GM21381 (cell line): ENCODE measurements at regions not wholly inside any gene's neighbourhood (a gene's known extent, or its start where the extent isn't known, plus 50 kb on each side); places are given as distances from the start of the nearest gene placed in this dataset.

Experiments
- ATAC-seq: cut with Tn5 transposase; IDR thresholded peaks from one replicate; pipeline ENCODE4 v1.9.1; 2021; ENCODE audit warnings: mild to moderate bottlenecking, moderate library complexity; ENCODE audit not compliant: unreplicated experiment

DNA sequence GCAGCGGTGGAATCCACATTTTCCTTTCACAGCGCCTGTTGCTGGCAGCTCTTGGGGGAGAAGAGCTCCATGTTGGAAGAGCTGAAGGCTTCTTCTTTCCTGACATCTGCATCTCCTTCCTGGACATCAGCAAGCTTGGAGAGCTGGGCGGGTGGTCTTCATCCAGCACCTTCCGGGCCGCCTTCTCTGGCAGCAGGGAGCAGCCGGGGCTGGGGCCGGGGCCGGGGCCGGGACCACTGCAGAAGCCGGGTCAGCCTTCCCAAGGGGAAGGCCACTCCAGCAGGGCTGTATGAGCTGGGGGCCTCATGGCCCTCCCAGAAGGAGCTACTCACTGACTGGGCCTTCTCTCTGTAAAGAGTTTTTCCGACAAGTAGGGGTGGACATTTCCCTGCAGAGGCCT lies 787.5 kb downstream of the TLE4 start:
- ATAC-seq, result no peak

- no peak for ATAC-seq
These were observed 781.2 kb downstream of the TLE4 start for GRCh38 chr9:80352967-80353366.

GRCh38 chr9:80351612-80352011 lies 779.8 kb downstream of the TLE4 start:
- no peak for ATAC-seq

GRCh38 chr9:80326105-80326504 lies 754.3 kb downstream of the TLE4 start:
- no peak for ATAC-seq

DNA sequence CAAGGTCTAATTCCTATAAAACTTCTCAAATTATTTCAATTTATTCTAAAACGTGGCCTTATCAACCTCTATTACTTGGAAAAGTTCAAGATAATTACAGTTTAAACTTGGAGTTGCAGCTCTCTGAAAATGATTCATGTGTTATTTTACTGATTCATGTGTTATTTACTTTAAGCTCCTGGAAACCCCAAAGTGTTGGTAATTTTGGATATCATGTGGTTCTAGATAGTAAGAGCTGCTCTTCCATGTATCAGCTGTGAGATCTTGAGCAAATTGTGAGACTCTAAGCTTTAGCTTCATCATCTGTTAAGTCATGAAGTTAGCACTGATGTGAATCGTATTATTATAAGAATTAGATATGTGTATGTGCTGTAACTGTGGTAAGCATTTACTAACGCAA lies 749.2 kb downstream of the TLE4 start:
- no peak for ATAC-seq

GRCh38 chr9:80320480-80320879 lies 748.7 kb downstream of the TLE4 start:
- no peak for ATAC-seq

DNA sequence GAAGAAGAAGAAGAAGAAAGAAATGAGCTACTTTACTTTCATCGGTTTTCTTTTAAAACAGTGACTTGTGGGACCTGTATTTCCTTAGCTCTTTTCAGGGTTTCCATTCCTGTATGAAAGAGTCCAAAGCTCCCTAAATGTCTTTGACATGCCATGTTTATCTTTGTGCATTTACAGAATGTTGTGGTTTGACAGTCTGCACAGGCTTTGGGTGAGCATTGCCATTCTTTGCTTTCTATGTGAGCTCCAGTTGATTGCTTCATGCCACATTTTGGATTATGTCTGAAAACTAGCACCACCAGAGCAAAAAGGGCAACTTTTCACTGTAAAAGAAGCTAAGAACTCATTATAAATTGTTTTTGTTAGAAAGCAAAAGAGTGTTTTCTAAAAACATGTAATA lies 733.4 kb downstream of the TLE4 start:
- no peak for ATAC-seq

DNA sequence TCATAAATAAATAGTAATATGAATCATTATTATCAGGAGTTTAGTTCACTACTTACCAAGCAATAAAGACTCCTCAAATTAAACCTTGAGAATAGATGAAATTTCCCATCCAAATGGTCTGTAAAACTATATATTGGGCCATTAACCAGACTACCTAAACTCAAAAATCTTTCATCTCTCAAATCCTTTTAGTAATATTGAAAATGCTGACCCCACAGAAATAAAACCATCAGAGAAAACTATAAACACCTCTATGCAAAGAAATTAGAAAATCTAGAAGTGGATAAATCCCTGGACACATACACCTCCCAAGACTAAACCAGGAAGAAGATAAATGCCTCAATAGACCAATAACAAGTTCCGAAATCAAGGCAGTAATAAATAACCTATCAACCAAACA lies 723.2 kb downstream of the TLE4 start:
- ATAC-seq, result no peak

GRCh38 chr9:80294318-80294717 lies 722.6 kb downstream of the TLE4 start:
- no peak for ATAC-seq

- no peak for ATAC-seq
These were observed 720.5 kb downstream of the TLE4 start for GRCh38 chr9:80292231-80292630.

- ATAC-seq, result no peak
These were observed 713.6 kb downstream of the TLE4 start for GRCh38 chr9:80285326-80285725.

DNA sequence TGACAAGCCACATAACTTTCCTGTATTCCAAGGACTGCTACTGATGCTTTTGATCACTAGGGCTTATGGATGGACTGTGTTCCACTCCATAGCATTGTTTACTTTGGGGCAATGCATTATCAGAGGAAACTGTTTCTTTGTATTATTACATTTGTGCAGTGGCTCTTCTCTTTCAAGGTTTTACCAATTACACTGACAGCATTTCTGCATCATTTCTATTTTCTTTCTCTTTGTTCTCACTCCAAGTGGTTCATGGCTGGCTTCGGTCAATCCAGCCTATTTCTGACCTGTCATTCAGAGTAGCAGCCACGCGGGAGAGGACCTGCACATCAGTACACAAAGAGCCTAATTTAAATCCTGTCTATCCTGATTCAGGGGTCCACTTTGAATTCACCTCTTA lies 711.0 kb downstream of the TLE4 start:
- no peak for ATAC-seq

DNA sequence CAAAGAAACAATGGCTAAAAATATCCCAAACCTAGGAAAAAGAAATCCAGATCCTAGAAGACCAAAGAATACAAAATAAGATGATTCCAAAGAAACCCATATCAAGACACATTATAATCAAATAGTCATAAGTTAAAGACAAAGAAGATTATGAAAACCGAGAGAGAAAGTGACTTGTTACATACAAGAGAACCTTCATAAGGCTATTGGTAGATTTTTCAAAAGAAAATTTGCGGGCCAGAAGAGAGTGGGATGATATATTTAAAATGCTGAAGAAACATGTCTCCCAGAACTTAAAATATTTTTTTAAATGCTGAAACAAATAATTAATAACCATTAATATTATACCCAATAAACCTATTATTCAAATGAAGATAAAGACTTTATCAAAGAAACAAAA lies 687.3 kb downstream of the TLE4 start:
- no peak for ATAC-seq

- ATAC-seq, result no peak
These were observed 680.0 kb downstream of the TLE4 start for GRCh38 chr9:80251778-80252177.

DNA sequence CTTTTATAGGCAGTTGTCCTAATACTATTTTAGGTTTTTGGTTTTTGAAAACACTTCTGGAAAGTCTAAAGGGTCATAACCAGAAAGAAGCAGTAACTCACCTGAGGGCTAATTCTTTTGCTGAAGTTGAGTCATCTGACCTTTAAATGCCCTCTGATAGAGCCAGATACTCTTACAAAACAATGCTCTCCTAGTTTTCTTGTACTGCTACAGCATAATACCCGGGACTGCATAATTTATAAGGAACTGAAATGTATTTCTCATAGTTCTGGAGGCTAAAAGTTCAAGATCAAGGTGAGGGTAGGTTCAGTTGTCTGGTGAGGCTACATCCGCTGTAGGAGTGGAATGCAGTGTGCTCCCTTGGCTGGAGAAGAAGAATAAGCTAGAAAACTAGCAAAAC lies 670.3 kb downstream of the TLE4 start:
- ATAC-seq, result no peak

DNA sequence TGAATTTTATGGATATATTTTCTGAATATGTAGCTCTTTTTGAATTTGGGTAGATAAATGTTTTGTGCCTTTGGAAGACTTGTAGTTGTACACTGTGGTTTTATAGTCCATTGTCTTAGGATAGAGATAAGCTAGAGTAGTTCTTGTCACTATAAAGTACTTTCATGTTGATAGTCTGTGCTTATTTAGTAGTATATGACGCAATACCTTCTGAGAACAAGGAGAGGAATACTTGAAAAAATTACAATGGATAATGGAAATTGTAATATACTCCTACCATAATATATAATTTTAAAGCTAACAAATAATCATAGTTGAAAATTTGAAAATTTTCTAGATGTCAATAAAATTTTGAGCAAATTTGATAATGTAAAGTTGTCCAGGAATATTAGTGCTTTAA lies 664.0 kb downstream of the TLE4 start:
- ATAC-seq, result no peak

- ATAC-seq, result no peak
These were observed 662.1 kb downstream of the TLE4 start for GRCh38 chr9:80233906-80234305.

DNA sequence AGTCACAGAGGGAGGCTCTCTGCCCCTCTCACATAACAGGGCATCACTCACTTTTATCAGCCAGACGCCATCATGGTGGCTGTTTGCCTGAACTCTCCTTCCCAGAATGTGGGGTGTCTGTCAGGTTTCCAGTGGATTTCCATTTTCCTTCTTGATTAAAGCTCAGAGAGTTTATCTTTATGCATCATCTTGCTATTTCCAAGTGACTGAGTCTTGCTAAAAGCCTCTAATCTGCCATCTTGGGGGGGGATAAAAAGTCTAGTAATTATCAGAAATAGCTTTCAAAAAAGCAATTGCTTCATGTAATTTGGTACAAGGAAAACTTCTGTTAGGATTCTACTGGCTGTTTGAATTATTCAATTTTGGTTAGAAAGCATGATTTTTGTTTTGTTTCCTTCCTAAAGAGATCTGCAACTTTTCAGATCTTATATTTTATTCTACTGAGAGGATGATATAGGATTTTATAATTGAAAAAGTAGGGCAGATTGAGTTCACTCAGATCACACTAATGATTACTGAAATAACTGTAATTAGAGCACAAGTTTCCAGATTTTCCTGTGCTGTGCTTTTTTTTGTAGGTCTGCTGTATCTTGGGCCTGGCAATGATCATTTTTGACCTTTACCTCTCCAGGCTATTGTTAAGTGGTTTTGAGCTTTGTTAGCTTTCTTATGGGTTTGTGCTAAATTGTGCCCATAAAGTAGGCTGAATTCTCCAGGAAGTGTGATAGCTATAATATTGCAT lies 661.5 kb downstream of the TLE4 start:
- no peak for ATAC-seq

GRCh38 chr9:80231318-80232236 lies 659.8 kb downstream of the TLE4 start:
- no peak for ATAC-seq

GRCh38 chr9:80223897-80224296 lies 652.1 kb downstream of the TLE4 start:
- ATAC-seq, result no peak

DNA sequence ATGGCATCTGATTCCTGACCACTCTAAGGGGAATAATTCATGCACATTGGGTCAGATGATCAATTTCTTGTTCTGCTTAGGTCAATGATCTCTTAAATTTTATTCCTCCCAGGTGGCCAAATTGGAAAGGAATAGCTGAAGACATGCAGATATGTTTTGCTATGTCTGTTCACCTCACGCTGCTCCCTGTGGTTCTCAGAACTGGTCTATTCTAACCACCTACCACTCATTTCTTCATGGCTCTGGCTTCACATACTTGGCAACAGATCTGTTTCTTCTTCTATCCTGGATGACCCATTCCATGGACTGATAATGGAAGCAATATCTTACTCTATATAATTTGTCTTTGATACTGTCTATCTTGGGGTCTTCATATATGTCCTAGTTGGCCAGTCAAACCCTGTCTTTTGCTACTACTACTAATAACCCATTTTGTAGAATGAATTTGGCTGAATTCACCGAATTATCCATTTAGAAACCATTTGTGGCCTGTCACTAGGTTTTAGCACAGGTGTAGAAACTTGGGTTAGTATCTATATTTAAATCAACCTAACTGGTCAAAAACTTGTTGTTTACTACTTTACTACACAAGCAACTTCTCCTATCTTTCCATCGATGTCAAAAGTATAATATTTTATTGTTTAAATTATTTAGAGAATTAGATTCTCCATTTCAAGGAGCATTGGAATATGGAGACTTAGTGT lies 650.9 kb downstream of the TLE4 start:
- ATAC-seq, result no peak

GRCh38 chr9:80218328-80218727 lies 646.6 kb downstream of the TLE4 start:
- no peak for ATAC-seq
